GM10248 (cell line): ENCODE measurements at regions not wholly inside any gene's neighbourhood (a gene's known extent, or its start where the extent isn't known, plus 50 kb on each side); places are given as distances from the start of the nearest gene placed in this dataset.

ENCODE experiments used
- CTCF ChIA-PET: fragments of 300-600 bp; sonication (Branson Sonifier 250); formaldehyde crosslinking; extraction: SDS; loops from one replicate; lab custom pipeline; 2021; ENCODE audit warnings: antibody characterized with exemption; lab: Yijun Ruan, JAX
- POLR2A ChIA-PET: fragments of 350-650 bp; sonication (Branson Sonifier 250); formaldehyde crosslinking; extraction: SDS; loops from one replicate; lab custom pipeline; 2020; ENCODE audit warnings: antibody characterized with exemption; lab: Yijun Ruan, JAX
- DNase-seq: peaks from one replicate; pipeline ENCODE4 v3.0.0; 2012; ENCODE audit errors: extremely low spot score
- CTCF ChIP-seq: IDR thresholded peaks from 2 replicates; pipeline ENCODE4 v1.5.1; 2012; ENCODE audit warnings: mild to moderate bottlenecking, low read depth; ENCODE audit errors: extremely low read depth, missing control alignments, control extremely low read depth

GRCh38 chr6:86793649-86794048 lies 143.7 kb upstream of the HTR1E start:
- CTCF ChIA-PET: interaction anchor here (1.4 kb wide), 1 partner anchor 28 kb away, joined by 3 read pairs; no protein-coding TSS in a partner anchor
- POLR2A ChIA-PET: no interaction called here
- DNase-seq: no peak
- TF ChIP-seq CTCF: no peak

GRCh38 chr6:86791476-86791875 lies 145.9 kb upstream of the HTR1E start:
- no peak for DNase-seq
- TF ChIP-seq CTCF: no peak
- CTCF ChIA-PET: interaction anchor here (1.5 kb wide), 1 partner anchor 39 kb away, joined by 3 read pairs; no protein-coding TSS in a partner anchor
- POLR2A ChIA-PET: no interaction called here

GRCh38 chr6:86789779-86790411 lies 147.4 kb upstream of the HTR1E start:
- POLR2A ChIA-PET: no interaction called here
- DNase-seq: no peak
- TF ChIP-seq CTCF: no peak
- CTCF ChIA-PET: interaction anchor here (1.0 to 1.2 kb wide), 2 partner anchors 9 to 10 kb away, joined by 3 read pairs; no protein-coding TSS in a partner anchor

GRCh38 chr6:86782328-86782727 lies 155.0 kb upstream of the HTR1E start:
- ChIA-PET POLR2A (no interaction called here), CTCF (interaction anchor here (1.3 kb wide), 1 partner anchor 16 kb away, joined by 3 read pairs; no protein-coding TSS in a partner anchor)
- TF ChIP-seq CTCF: no peak
- no peak for DNase-seq

- no peak for TF ChIP-seq CTCF
These were observed 156.4 kb upstream of the HTR1E start for GRCh38 chr6:86780923-86781322.

GRCh38 chr6:86775893-86776292 lies 161.4 kb upstream of the HTR1E start:
- TF ChIP-seq CTCF: no peak
- POLR2A ChIA-PET: no interaction called here
- no peak for DNase-seq
- CTCF ChIA-PET: no interaction called here

More at GRCh38 chr6:86780923-86781322, 156.4 kb upstream of the HTR1E start:
- ChIA-PET CTCF (interaction anchor here (1.0 to 1.6 kb wide), 2 partner anchors 9 to 15 kb away, joined by 3 to 4 read pairs; no protein-coding TSS in a partner anchor), POLR2A (no interaction called here)
- no peak for DNase-seq
